HG02885 (cell line): ENCODE measurements at regions not wholly inside any gene's neighbourhood (a gene's known extent, or its start where the extent isn't known, plus 50 kb on each side); places are given as distances from the start of the nearest gene placed in this dataset.
"Not testable (repeated sequence)": the region's sequence is repeated elsewhere in the genome, so short reads cannot be mapped to it uniquely, and the experiment has no call there.

ENCODE experiments used
- ATAC-seq: cut with Tn5 transposase; IDR thresholded peaks from one replicate; pipeline ENCODE4 v1.9.1; 2021; ENCODE audit warnings: mild to moderate bottlenecking; ENCODE audit not compliant: unreplicated experiment, poor library complexity

DNA sequence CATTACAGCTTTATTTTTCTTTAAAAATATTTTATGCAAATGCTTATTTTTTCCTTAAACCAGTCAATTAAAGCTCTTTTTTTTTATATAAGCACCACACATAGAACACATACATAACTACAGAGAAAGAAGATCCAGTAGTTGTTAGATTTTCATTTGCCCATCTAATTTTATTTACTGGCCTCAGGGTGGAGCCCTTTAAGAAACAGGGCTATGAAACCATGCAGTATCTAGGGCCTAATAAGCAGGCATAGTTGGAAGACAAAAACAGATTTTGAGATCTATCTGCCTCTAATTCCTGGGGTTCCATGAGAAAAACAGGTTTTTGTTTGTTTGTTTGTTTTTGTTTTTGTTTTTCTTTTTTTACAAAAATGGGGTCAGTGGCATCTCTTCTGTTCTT, 120.6 kb downstream of the BCHE start:
- no peak for ATAC-seq

- no peak for ATAC-seq
These were observed 123.7 kb downstream of the BCHE start for GRCh38 chr3:165713479-165713878.

DNA sequence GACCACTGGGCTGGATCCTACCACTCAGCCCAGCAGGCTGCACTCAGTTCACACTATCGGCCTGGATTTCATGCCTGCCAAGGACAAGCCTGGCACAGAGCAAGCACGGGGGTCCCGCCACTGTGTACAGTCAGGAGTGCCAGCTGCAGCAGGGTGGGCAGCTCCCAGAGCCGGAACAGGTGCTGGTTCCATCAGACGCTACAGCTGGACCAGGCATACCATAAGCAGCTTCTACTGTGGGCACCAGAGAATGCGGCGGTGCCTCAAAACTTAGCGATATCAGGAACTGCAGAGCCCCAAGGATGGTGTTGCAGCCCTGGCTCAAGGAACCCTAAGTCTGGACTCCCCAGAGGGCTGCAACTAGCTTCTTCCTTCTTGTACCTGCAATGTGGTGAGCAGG, 124.8 kb downstream of the BCHE start:
- ATAC-seq = no peak

GRCh38 chr3:165697910-165698309, 139.3 kb downstream of the BCHE start:
- ATAC-seq = no peak

DNA sequence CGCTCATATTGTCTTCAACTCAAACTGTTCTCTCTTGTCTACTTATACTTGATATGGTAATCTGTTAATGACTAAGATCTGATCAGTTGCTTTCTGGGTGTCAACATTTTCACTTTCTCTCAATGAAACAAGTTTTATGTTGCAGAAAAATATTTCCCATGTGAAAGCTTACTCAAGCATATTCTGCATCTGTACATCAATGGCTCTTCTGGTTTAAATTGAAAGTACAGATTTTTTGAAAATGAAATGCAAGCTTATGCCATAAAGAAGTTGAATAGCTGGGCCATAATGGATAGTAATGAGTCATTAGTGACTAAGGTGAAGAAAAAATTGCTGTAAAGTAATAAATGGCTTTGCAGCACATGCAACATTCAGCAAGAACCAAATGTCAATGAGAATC, 140.7 kb downstream of the BCHE start:
- no peak for ATAC-seq

- ATAC-seq = no peak
These were observed 153.3 kb downstream of the BCHE start for GRCh38 chr3:165683947-165684346.

DNA sequence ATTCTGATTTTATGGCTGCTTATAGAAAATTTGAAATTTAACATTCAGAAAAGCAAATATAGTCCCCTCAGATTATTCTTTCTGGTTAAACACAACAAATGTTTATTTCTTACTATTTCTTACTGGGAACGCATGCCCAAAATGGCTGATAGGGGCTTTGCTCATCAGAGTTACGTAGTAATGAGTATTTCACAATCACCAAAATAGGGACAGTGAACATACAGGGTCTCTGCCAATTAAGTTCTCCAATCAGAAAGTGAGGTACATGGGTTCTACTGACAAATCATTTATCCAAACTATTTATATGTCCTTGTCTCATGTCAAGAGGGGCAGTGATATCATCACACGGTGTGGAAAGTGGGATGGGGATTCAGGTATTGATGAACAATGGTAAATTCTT, 154.5 kb downstream of the BCHE start:
- ATAC-seq = no peak

GRCh38 chr3:165669967-165670366, 167.3 kb downstream of the BCHE start:
- no peak for ATAC-seq

DNA sequence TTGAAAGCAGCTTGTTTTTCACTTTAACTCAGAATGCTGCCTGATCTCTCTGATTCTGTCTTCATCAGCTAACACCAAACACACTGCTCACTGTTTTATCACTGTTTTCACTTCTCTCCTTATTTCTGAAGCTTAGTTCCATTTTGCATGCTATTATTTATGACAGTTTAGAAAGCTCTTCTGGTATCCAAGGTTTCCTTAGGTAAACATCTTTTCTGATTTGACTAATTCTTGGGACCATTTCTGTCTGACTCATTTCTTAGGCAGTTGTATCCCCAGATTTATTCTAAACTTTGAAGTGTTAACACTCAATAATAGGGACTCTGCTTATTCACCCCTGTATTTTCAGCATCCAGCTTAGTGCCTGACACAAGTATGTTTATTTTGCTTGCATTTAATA, 167.7 kb downstream of the BCHE start:
- ATAC-seq = no peak

DNA sequence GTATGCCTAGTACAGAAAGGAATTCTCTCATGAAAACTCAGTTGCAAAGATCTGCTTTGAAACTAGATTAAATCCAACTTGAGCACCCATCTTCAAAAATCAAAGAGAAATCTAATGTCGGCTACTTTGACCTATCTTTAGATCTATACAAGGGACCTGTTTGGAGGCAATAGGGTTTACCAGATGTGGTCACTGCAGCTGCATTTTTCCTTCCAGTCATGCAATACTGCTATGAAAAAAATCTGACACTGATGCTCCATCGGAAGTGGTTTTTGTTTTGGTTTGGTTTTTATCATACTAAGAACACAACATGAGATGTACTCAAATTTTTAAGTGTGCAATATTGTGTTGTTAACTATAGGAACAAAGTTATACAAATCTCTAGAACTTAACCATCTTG, 169.5 kb downstream of the BCHE start:
- ATAC-seq = no peak

GRCh38 chr3:165658027-165658426, 179.2 kb downstream of the BCHE start:
- no peak for ATAC-seq

DNA sequence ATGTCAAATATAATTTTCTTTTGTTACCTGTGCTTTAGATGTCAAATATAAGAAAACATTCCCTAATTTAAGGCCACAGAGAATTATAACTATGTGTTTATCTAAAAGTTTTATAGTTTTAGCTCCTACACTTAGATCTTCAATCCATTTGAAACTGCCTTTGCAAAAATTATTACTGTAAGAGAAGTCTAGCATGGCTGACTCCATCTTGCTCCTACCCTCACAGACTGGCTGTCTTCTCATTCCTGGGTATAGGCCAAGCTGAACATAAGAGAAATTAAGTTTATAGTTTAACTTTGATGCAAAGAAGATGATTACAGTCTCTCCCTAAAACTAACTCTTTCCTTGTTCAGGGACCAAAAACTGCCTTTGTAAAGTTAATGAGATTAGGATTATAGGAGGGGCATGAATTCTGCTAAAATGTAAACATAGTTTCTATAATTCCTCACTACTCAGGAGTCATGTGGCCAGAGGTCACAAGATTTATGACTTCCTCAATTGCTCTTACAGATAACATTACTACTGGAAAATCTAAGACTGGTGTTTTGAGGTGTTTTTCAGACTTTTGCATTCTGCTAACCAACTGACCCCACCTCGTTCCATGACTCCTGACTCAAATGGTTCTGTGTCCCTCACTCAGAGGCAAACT, 184.0 kb downstream of the BCHE start:
- ATAC-seq = no peak

DNA sequence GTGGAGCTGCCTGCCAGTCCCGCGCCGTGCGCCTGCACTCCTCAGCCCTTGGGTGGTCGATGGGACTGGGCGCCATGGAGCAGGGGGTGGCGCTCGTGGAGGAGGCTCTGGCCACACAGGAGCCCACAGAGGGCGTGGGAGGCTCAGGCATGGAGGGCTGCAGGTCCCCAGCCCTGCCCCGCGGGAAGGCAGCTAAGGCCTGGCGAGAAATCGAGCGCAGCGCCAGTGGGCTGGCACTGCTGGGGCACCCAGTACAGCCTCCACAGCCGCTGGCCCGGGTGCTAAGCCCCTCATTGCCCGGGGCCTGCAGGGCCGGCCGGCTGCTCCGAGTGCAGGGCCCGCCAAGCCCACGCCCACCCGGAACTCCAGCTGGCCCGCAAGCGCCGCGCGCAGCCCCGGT, 187.9 kb downstream of the BCHE start:
- ATAC-seq = not testable (repeated sequence)

DNA sequence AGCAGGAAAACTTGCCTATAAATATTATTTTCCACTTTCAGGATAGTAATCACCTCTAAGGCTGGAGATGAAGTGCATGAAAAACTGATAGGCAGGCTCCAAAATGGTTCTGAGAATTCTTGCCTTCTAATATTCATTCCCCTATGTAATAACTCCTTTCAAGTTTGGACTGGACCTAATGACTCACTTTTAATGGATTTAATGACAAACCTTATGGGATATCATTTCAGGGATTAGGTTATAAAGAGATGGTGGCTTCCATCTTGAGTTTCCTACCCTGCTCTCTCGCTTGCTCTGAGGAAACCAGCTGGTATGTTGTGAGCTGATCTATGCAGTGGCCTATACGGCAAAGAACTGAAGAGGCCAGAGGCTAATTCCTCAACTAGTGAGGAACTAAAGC, 192.0 kb downstream of the BCHE start:
- no peak for ATAC-seq

DNA sequence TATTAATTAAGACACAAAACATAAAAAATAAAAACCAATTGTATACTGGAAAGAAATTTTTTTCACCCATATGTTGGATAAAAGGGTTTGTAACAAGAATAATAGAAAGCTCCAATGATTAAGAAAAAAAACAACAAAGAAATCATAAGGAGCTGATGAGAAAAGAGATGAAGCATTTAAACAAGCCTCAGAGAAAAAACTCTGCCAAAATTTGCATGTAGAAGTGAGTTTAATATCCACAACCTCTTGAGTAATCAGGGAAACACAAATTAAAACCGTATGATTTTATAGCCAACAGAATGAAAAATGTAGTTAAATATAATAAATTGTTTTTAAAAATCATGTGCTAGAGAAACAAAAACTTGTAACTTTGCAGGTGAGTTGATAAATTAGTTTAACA, 192.9 kb downstream of the BCHE start:
- no peak for ATAC-seq

DNA sequence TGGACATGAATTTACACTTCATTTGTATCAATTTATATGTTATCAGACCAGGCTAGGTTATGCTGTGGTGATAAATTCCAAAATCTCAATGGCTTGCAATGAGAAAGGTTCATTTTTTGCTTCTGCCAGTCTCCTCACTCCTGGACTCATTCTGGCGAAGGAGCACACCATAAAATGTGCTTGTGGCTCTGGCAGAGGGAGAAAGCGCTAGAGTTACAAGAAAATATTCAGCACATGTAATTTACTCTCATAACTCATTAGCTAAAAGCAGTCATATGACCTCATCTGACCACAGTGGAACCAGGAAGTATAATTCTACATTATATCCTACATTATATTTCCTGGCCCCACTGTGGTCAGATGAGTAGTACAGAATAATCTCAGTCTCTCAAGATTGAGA, 193.8 kb downstream of the BCHE start:
- no peak for ATAC-seq

GRCh38 chr3:165642761-165643420, 194.3 kb downstream of the BCHE start:
- ATAC-seq = no peak

- ATAC-seq = no peak
These were observed 195.5 kb downstream of the BCHE start for GRCh38 chr3:165641569-165642310.

- ATAC-seq = no peak
These were observed 196.3 kb downstream of the BCHE start for GRCh38 chr3:165640970-165641369.

DNA sequence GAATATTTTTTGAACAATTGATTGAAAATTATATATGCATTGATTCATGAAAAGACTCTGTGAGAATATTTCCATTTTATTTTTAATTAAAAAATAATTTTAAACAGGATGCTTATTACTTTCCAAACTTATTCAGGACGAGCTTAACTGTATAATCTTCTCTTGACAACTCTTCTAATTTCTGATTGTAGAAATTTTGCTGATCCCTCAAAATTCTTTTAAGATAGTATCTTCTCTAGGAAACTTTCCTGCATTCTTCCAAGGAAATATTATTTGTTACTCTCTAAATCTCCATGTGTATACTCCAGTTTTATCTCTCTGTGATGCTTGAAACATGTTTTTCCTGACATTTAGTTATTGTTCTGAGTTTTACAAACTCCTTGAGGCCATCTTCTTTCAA, 197.2 kb downstream of the BCHE start:
- no peak for ATAC-seq

DNA sequence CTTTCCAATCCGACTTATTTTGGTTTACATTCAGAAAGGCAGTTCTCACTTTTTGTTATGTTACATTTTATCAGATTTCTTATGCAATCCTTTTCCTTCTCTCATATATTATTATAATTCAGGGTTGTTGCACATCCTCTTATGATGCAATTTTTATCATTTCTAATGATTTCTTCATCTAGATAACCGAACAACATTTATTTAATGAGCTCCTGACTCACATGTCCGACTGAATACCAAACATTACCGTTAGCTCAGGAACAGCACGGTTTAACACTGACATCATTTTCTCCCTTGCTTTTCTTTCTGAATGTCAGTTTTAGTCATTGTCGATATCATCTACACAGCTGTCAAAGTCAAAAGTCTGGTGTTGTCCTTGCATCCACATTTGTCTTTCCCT, 199.2 kb downstream of the BCHE start:
- no peak for ATAC-seq

- no peak for ATAC-seq
These were observed 200.6 kb downstream of the BCHE start for GRCh38 chr3:165636684-165637015.
